AG10803 (cell line): ENCODE measurements at regions not wholly inside any gene's neighbourhood (a gene's known extent, or its start where the extent isn't known, plus 50 kb on each side); places are given as distances from the start of the nearest gene placed in this dataset.

Experiments used
- DNase-seq: peaks from one replicate; pipeline ENCODE4 v3.0.0; 2010; ENCODE audit warnings: low read depth
- H3K4me3 ChIP-seq: 2 replicates; pipeline ENCODE4 v1.5.1; 2011; ENCODE audit warnings: mild to moderate bottlenecking, low read length, control low read depth
- TF ChIP-seq, protein P1 (sequence below): conservative IDR thresholded peaks from 2 replicates; pipeline ENCODE4 v1.5.1; 2011; ENCODE audit warnings: mild to moderate bottlenecking, low read length, control low read depth, inconsistent platforms

DNA sequence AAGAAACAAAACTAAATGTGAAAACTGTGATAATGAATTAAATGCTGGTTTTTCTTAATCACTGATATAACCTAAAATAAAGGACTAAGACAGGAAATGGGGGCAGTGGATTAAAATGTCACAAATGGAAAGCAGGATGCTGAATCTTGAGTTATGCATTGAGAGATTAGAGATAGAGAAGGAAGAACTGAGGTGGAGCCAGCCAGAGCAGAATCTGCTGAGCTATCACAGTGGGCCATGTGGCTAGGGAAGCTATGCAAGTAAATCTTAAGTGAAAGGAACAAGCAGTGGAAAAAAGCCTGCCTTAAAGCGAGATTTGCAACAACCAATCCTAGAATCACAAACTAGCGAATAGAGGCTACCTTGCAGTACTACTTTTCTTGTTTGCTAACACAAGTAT lies 188.5 kb upstream of the RASA1 start:
- TF ChIP-seq, protein P1, sequence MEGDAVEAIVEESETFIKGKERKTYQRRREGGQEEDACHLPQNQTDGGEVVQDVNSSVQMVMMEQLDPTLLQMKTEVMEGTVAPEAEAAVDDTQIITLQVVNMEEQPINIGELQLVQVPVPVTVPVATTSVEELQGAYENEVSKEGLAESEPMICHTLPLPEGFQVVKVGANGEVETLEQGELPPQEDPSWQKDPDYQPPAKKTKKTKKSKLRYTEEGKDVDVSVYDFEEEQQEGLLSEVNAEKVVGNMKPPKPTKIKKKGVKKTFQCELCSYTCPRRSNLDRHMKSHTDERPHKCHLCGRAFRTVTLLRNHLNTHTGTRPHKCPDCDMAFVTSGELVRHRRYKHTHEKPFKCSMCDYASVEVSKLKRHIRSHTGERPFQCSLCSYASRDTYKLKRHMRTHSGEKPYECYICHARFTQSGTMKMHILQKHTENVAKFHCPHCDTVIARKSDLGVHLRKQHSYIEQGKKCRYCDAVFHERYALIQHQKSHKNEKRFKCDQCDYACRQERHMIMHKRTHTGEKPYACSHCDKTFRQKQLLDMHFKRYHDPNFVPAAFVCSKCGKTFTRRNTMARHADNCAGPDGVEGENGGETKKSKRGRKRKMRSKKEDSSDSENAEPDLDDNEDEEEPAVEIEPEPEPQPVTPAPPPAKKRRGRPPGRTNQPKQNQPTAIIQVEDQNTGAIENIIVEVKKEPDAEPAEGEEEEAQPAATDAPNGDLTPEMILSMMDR = no peak
- H3K4me3 ChIP-seq = no peak overlapping the region
- DNase-seq = no peak

DNA sequence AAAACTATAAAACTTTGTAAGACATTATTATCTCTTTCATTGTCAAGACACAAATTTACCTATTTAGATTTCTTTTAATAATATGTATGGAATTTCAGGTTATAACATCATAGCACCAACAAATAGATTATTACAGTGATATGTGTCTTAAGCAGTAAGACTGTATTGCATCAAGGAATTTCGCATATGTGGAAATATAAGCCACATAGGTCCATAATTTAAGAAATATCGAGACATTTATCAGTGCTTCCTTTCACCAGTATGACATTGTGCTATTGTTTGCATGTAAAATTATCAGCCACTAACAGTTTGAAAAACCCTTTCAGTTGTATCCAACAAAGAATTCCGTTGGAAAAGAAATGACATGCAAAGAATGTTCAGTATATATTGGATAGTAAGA lies 186.7 kb upstream of the RASA1 start:
- TF ChIP-seq, protein P1 = no peak
- H3K4me3 ChIP-seq = no peak overlapping the region
- peak; percentile 11 for DNase-seq

DNA sequence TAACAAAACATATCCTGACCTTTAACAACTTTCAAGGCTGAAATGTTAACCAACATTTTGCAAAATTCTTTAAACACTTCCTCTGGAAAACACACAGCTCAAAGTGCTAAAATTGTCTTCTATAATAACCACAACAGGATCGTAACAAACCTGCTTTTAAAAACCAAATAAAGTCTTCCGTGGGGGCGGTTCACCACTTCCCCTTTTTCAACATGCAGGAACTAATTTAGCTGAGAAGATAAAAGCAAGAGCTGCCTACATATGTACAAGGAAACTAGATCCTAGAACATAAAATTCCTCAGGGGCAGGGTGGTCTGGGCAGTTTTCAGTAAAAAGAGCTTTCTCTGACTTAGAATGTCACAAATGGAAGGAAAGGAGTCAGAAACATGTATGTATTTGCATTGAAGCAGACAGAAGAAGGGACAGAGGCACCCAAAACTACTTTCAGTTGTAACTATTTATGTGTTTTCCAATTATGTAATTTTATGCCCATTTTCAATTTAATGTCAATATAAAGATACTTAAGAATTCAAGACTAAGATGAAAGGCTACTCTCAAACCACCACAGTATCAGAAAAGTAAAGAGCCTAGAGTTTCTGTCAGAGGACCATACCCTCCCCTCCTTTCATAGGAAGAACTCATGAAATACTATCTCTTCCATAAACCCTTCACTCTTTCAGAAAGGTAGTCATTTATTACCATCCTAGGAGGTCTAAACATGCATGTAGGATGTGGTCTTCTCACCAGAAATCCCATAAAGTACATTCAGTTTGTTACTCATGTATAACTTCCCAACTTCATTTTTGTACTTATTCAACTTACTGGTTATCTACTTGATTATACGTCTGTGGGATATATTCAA lies 185.9 kb upstream of the RASA1 start:
- no peak for DNase-seq
- TF ChIP-seq, protein P1 = no peak
- no peak overlapping the region for H3K4me3 ChIP-seq

DNA sequence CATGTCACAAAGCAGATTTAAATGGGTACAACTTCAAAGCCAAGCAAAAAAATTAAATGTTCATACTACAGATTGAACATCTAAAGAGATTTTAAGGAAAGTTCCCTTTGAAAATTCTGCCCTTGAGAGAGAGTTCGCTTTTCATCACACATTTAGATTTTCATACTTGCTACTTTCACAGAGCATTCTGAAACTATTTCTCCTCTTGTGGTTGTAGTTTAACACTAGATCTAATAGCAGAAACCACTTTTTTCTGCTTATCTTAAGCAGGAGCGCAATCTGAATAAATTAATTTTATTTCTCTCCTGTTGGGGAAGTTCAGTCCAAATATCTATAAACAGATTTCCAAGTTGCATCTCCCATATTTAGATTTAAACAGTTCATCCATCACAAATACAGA lies 173.3 kb upstream of the RASA1 start:
- no peak for DNase-seq
- TF ChIP-seq, protein P1 = no peak
- no peak overlapping the region for H3K4me3 ChIP-seq

DNA sequence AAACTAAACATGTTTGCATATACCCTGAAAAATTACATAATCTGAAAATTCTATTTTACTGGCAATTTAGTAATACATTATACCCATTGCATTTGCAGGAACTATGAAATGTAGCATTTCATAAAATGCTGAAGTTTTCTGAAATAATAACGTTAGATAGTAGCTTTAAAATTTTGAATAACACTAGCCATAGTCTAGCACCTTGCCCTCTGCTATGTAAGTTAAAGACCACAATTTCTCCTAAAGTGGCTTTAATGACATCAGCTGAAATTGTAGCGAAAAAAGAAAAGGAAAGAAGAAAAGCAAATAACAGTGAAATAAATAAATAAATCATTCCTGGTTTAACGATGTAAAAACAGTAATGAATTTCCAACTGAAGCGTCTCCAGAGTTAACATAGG lies 172.8 kb upstream of the RASA1 start:
- TF ChIP-seq, protein P1 = no peak
- no peak for DNase-seq
- no peak overlapping the region for H3K4me3 ChIP-seq

DNA sequence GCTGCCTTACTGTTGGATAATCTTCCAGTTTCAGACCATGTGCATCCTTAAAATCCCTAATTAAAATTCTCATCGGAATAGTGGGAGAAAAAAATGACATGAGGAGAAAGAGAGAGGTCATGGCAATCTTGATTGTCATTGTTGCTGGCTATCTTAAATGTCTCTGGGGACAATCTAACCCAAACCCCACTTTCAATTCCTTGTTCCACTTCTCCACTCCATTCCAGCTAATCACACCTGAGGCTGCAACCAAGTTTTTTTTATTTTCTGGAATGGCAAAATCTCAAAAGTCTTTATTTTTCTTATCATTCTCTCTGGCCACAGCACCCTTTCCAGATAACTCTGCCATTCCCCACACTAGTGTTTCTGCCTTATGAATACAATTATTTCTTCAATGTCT lies 171.9 kb upstream of the RASA1 start:
- no peak for DNase-seq
- no peak overlapping the region for H3K4me3 ChIP-seq
- TF ChIP-seq, protein P1 = no peak

DNA sequence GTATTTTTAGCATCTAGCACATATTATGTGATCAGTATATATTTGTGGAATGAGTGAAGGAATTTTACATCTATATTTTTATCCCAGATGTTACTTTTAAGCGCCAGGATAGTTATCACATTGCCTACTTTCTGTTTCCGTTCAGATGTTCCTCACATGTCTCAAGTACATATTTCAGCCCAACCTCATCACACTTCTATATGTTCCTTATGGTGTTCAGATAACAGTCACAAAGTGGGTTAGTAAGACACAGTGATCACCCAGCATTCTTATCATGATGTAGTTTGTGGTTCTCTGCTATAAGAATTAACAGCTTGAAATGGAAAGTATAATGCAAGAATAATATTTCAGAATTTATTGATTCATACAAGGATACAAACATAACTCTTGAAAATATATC lies 170.0 kb upstream of the RASA1 start:
- H3K4me3 ChIP-seq = no peak overlapping the region
- TF ChIP-seq, protein P1 = no peak

More for the DNA sequence above, 170.0 kb upstream of the RASA1 start:
- DNase-seq = no peak
